Amniotic epithelial cell (primary cell): ENCODE measurements at regions not wholly inside any gene's neighbourhood (a gene's known extent, or its start where the extent isn't known, plus 50 kb on each side); places are given as distances from the start of the nearest gene placed in this dataset.

Experiments used
- DNase-seq: peaks from one replicate; pipeline ENCODE4 v3.0.0-alpha.2; 2010; ENCODE audit warnings: low read depth

GRCh38 chr6:170114187-170114945 lies 176.5 kb downstream of the DLL1 start:
- DNase-seq: no peak

GRCh38 chr6:170113141-170113540 lies 177.7 kb downstream of the DLL1 start:
- no peak for DNase-seq

DNA sequence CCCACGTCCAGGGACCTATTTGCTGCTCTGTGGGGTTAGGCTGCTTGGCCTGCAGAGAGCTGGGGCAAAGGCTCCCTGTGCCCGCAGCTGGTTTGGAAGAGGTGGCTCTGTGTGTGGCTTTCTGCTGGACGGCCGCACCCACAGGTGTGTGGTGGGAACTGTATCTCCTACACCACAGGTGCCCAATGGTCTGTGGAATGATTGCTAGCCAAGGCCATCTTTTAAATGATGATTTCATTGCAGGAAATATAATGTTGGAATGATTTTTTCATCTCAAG lies 178.4 kb downstream of the DLL1 start:
- DNase-seq: no peak

- DNase-seq: no peak
Measured at GRCh38 chr6:170111816-170112582, 178.9 kb downstream of the DLL1 start.

DNA sequence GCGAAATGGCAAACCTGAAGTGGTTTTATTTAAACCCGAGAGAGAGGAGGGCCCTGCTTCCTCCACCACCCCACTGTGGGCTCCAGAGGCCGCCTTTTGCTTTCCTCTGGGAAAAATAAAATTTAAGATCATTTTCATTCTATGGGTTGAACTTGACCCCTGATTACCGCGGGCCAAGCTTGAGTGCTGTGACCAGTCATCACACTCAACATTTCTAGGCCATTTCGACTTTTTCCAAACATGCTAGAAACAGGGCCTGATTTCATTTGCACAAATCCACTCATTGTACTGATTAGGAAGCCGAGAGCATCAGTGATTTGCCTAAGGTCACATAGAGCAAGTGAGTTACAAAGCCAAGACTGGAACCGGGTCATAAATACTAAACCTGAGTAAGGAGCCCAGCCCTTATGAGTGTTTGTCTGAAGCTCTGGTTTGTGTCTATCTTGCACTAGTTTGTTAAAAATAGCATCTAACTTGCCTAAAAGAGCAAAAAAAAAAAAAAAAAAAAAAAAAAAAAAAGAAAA lies 179.7 kb downstream of the DLL1 start:
- no peak for DNase-seq

GRCh38 chr6:170110201-170111140 lies 180.4 kb downstream of the DLL1 start:
- no peak for DNase-seq

DNA sequence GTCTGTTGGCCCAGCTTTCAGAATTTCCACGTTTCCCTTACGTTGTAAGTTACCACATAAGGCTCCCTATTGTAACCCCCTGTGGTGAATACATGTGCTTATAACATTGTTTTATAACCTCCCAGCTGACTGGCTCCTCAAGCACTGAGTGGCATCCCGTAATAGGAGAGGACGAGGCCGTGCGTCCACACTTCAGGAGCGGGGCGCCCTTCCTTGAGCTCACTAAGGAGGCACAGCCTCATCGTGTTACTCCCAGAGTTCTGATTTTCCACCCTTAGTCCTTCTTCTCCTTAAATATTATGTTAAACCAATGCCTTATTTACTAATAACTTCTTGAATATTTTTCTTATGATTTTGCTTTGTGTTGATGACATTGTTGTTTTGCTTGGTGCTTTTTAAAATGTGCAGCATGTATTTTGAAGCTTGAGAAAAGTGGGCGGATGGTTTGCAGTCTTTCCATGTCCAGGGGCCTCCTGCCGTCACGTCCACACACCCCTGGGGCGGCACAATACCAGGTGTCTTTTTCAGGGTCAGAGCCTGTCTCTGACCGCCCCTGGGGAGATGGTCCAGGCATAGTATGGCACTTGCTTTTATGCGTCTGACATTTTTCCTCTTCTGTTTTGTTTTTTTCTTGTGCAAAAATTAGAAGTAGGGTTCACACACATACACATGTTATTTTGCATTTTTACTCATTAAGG lies 181.8 kb downstream of the DLL1 start:
- DNase-seq: no peak

- DNase-seq: no peak
Measured at GRCh38 chr6:170108456-170108855, 182.4 kb downstream of the DLL1 start.

DNA sequence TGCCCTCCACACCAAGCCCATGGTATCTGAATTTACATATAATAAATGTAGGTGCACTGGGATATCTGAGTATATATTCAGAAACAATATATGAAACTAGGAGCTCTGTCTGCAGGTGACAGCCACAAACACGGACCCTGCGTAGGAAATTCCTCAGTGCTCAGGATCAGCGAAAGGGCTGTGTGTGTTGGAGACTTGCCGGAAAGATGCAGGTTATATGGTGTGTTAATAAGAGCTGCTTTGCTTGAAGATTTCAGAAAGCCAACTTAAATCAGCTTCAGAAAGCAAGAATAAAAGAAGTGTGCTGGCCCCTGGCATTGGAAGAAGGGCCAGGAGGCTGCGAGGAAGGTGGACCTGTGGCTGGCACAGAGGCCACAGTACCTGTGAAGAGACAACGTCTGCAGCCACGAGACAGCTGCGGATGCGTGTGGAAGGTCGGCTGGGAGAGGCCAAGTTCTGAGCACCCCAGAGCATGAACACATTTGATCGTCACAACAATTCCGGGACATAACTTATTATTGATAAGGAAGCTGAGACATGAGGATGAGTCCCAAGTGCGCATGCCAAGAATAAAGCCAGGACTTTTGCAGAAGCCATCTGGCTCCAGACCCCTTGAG lies 183.2 kb downstream of the DLL1 start:
- DNase-seq: no peak

DNA sequence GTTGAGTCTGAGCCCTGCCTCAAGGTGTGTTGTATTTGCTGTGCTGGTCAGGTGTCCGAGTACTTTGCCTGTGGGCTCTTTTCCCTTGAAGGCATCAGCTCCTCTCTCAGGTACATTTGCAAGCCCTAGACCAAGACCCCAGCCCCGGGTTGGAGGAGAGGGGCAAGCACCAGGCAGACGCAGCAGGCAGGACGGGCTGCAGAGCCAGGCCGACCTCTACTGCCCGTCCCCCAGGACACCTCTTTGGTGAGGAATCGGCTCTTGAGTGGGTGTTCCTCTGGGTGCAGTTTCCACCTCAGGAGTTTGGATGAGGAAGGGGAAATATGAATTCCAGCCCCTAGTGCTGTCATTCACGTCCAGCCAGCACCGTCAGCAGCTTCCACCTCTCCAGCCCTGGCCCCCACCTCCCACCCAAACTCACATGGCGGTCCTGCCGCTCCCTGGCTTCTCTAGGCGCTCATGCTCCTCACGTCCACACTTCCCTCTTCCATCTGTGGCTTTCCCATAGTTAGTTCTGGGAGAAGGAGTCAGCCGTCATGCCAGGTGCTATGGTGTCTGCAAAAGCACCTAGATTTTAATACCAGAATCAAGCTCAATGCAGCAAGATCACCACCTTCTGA lies 183.9 kb downstream of the DLL1 start:
- DNase-seq: no peak

- no peak for DNase-seq
Measured at GRCh38 chr6:170102582-170103481, 188.0 kb downstream of the DLL1 start.

DNA sequence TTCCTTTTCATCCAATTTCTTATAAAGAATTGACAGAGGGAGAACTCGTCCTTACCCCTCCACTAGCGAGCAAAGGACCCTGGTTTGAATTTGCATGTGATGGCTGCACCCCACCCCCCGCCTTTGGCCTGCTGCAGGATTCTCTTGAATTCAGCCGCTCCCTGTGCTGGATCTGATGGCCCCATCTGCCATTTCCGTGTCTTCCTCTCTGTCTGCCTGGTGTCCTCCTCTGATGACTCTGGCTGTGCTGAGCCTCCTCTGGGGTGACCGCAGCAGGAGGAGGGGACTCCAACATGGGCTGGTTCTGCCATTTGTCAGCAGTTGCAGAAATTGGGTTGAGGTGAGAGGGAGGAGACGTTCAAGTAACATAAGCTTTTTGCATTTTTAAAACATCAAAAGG lies 188.8 kb downstream of the DLL1 start:
- DNase-seq: no peak

- no peak for DNase-seq
Measured at GRCh38 chr6:170101281-170102035, 189.4 kb downstream of the DLL1 start.

DNA sequence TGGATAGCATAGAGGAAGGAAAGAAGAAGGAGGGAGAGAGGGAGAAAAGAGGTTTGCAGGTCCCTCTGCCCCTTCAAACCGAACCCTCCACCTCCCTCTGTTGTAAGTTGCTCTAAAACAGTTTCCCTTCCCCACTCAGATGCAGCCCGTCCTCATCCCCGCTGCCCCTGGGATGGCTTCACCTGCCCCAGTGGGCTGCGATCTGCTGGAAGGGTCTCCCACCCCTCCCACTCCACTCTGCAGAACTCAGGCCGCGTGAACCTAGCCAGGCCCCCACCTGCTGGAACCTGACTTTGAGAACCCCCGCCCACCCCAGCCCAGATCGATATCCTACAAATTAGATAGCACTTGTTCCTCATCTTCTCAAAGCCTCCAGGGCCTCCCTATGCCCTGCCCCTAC lies 190.8 kb downstream of the DLL1 start:
- DNase-seq: no peak

DNA sequence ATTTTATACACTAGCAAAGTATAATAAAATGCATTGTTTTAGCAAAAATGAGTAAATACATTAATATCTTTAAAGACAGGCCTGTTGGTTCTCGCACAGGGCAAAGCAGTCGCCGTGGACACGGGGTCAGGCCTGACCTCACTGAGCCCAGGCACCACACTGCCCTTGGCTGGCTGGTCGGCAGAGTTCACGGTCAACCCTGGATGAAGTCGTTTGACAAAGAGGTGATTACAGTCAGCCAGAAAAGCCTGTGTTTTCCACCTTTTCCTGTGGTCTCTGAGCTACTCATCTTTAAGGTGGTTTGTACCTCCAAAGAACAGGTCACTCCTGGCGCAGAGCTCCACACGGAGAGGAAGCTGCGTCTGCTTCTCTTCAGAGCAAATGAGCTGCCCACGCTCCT lies 191.5 kb downstream of the DLL1 start:
- no peak for DNase-seq

- no peak for DNase-seq
Measured at GRCh38 chr6:170098428-170099170, 192.3 kb downstream of the DLL1 start.

DNA sequence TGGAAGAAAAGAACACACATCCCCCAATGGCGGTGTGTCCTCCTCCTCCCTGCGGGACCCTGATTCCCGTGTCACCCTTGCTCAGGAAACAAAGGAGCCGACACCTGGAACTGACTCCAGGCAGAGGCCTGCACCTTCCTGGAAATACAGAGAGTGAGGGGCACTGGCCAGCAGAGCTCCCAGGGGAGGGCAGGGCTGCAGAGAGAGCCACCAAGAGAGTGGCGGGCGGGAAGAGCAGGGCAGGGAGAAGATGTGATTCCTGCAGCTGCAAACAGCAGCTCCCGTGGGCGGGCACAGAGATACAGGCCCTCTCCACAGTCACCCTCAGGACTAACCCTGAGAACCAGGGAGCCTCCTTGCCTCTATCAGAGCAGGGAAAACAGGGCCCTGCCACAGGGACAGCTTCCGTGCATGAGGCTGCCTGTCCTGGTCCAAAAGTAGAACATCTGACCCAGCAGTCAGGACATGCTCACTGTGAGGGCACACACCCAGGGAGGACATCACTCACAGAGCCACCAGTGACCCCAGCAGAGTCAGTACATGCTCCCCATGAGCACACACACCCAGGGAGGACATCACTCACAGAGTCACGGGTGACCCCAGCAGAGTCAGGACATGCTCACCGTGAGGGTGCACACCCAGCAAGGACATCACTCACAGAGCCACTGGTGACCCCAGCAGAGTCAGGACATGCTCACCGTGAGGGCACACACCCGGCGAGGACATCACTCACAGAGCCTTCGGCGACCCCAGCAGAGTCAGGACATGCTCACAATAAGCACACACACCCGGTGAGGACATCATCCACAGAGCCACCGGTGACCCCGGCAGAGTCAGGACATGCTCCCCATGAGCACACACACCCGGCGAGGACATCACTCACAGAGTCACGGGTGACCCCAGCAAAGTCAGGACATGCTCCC lies 193.1 kb downstream of the DLL1 start:
- DNase-seq: no peak
